Muscle of leg (tissue), 3 donors: ENCODE measurements at regions not wholly inside any gene's neighbourhood (a gene's known extent, or its start where the extent isn't known, plus 50 kb on each side); places are given as distances from the start of the nearest gene placed in this dataset.
"Not testable (repeated sequence)": the region's sequence is repeated elsewhere in the genome, so short reads cannot be mapped to it uniquely, and the experiment has no call there.

ENCODE experiments used
- DNase-seq: peaks from one replicate; pipeline ENCODE4 v3.0.0; 2013
- H3K27ac ChIP-seq: one replicate; pipeline ENCODE4 v1.5.1; 2013; ENCODE audit warnings: mild to moderate bottlenecking, low read length, control low read depth
- H3K27me3 ChIP-seq: one replicate; pipeline ENCODE4 v1.6.1; 2013; ENCODE audit warnings: low read length; ENCODE audit not compliant: control insufficient read depth, insufficient read depth
- H3K36me3 ChIP-seq: one replicate; pipeline ENCODE4 v1.6.1; 2013; ENCODE audit warnings: low read length; ENCODE audit not compliant: control insufficient read depth, insufficient read depth
- H3K4me1 ChIP-seq: one replicate; pipeline ENCODE4 v1.6.1; 2013; ENCODE audit warnings: low read length; ENCODE audit not compliant: control insufficient read depth, insufficient read depth
- H3K4me3 ChIP-seq: one replicate; pipeline ENCODE4 v1.5.1; 2013; ENCODE audit warnings: low read length, control low read depth
- H3K9me3 ChIP-seq: replicated peaks from 2 replicates; pipeline ENCODE4 v1.6.1; 2013; ENCODE audit warnings: low read depth, low read length; ENCODE audit not compliant: control insufficient read depth
- WGBS: methylation state at CpG from one replicate; pipeline ENCODE4 v1.1.5; 2013; ENCODE audit warnings: missing lambda C conversion rate; ENCODE audit not compliant: insufficient coverage; 5-methylcytosine and 5-hydroxymethylcytosine counted together

GRCh38 chr1:232569554-232569921 lies 60.4 kb downstream of the SIPA1L2 start:
- not testable (repeated sequence) for H3K27ac ChIP-seq, H3K9me3 ChIP-seq, H3K36me3 ChIP-seq, H3K4me1 ChIP-seq, H3K4me3 ChIP-seq, H3K27me3 ChIP-seq, DNase-seq
- WGBS = 100% methylated on average over 3 of the region's 11 CpGs

DNA sequence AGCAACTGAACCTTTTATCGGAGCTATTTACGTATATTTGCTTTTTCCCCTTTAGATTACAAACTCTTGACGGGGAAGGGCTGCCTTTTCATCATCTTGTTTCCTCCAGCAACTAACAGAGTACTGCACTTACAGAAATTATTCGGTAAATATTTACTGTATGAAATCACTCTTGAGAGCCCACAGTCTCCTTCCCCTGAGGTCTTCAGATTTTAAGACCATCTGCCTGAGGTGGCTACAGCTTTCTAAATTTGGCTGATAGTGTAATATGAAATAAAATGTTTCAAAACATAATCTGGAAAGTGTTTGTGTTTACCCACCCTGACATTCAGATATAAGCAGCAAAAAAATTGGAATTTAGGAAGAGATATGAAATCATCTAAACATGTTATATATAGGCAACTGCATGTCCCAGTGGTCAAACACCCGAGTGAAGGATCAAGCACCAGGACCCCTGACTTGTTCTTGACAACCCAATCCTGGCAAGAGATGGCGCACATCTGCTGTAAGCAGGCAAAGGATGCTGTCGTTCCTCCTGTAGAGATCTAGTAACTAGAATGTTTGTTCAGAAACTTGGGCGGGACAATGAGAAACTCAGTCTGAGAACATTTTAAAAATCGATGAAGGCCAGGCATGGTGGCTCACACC lies 60.9 kb downstream of the SIPA1L2 start:
- no peaks in the 10 kb centered on the region for H3K27me3 ChIP-seq
- no peak for DNase-seq
- H3K36me3 ChIP-seq = no peaks in the 10 kb centered on the region
- H3K4me1 ChIP-seq = peaks cover 8% of the 10 kb centered on the region
- 91% methylated on average over 5 of the region's 9 CpGs for WGBS
- no peak overlapping the region for H3K4me3 ChIP-seq
- no peak overlapping the region for H3K27ac ChIP-seq
- no peaks in the 10 kb centered on the region for H3K9me3 ChIP-seq

- Histone ChIP-seq H3K27ac (no peak overlapping the region), H3K36me3 (no peaks in the 10 kb centered on the region), H3K9me3 (no peaks in the 10 kb centered on the region), H3K27me3 (no peaks in the 10 kb centered on the region), H3K4me3 (no peak overlapping the region), H3K4me1 (peaks cover 8% of the 10 kb centered on the region)
- DNase-seq = peak; percentile 52
- 82% methylated on average over 2 of the region's 2 CpGs for WGBS
Measured at GRCh38 chr1:232568331-232568852, 61.5 kb downstream of the SIPA1L2 start.

GRCh38 chr1:232566093-232566492 lies 63.8 kb downstream of the SIPA1L2 start:
- Histone ChIP-seq H3K4me3 (no peak overlapping the region), H3K4me1 (peaks cover 8% of the 10 kb centered on the region), H3K9me3 (no peaks in the 10 kb centered on the region), H3K36me3 (no peaks in the 10 kb centered on the region), H3K27ac (no peak overlapping the region), H3K27me3 (no peaks in the 10 kb centered on the region)
- no CpG with 5 or more reads among the region's 1 CpG for WGBS
- no peak for DNase-seq

GRCh38 chr1:232562855-232563510 lies 67.0 kb downstream of the SIPA1L2 start:
- Histone ChIP-seq H3K27ac (no peak overlapping the region), H3K36me3 (no peaks in the 10 kb centered on the region), H3K27me3 (no peaks in the 10 kb centered on the region), H3K4me3 (no peak overlapping the region), H3K4me1 (peaks cover under 1% of the 10 kb centered on the region), H3K9me3 (no peaks in the 10 kb centered on the region)
- no peak for DNase-seq
- WGBS = no CpG with 5 or more reads among the region's 3 CpGs

DNA sequence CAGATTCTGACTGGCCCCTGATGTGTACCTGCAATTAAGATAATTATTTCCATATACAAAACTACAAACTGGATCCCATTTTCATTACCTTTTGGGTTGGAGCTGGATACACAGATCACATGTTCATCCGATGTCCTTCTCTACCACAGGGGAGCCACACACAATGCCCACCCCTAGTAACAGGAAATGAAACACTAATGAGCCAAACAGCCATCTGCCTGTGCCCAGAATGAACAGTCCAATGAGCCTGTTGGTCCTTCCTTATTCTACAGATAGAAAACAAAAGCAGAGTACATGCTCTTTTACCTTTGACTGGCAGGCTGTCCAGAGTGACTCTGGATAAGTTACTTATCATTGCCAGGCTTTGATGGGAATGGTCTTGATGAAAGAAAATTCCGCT lies 68.6 kb downstream of the SIPA1L2 start:
- Histone ChIP-seq H3K4me3 (no peak overlapping the region), H3K27ac (no peak overlapping the region), H3K4me1 (no peaks in the 10 kb centered on the region), H3K36me3 (no peaks in the 10 kb centered on the region), H3K9me3 (no peaks in the 10 kb centered on the region), H3K27me3 (no peaks in the 10 kb centered on the region)
- WGBS = no CpG with 5 or more reads among the region's 2 CpGs
- no peak for DNase-seq

DNA sequence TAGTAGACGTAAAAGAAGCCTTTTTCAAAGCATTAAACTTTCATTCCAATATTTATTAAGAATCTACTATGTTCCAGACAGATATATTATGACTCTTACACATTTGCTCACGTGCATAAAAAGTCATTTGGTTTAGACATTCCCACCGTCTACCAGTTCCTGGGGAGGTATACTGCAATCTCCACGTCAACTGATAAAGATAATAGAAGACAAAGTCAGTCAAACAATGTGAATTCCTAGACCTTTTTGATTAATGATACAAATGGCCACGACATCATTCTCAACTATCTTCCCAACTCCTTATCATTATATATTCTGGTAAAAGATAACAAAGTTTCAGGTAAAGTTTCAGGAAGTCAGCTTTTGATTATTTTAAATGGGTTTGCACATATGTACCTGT lies 69.0 kb downstream of the SIPA1L2 start:
- H3K4me3 ChIP-seq = no peak overlapping the region
- WGBS = no CpG with 5 or more reads among the region's 5 CpGs
- H3K9me3 ChIP-seq = no peaks in the 10 kb centered on the region
- no peaks in the 10 kb centered on the region for H3K27me3 ChIP-seq
- peaks cover 2% of the 10 kb centered on the region for H3K4me1 ChIP-seq
- no peaks in the 10 kb centered on the region for H3K36me3 ChIP-seq
- no peak overlapping the region for H3K27ac ChIP-seq
- no peak for DNase-seq

DNA sequence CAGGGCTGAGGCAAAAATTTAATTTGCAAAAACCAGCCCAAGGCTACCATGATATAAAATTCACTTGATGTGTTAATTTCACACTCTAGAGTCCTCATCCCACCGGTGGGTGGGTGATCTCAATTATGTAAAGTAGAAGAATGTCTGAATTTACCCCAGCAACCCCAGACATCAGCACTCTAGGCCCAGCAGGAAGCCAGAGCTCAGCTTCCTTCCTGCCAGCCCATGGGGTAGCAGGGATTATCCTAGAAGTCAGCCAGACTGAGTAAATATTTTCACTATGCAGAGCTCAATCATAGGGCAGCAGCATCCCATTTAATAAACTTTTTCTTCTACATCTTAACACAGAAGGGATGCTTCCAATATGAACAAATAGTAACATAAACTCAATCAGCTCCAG lies 71.0 kb downstream of the SIPA1L2 start:
- H3K4me3 ChIP-seq = no peak overlapping the region

DNA sequence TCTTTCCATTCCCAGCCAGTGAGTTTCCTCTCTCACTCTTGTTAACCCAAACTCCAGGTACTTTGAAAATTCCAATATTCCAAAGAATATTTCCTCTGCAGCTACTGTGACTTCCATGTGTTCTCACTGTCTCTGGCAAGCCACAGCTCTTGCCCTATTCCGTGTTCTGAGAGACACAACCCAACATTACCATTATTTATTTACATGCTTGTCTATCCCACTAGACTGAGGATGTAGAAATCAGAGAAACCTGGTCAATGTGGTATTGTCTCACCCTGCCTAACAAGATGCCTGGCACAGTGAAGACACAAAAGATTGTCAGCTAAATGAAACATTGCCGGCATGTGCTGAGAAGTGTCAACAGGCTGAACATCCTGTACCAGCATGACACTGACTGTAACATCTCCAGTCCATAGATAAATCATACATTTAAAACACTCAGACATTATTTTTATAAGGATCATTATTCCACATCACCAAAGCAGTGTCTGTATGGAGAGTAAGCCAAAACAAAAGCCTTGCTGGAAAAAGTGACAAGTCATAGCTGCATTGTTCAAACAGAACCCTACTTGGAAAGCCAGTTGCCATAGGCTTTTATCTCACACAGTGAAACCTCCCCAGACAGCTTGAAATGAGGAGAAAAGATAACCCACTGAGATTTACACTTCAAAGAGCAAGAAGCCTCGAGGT lies 72.3 kb downstream of the SIPA1L2 start:
- no peaks in the 10 kb centered on the region for H3K9me3 ChIP-seq
- no peak overlapping the region for H3K27ac ChIP-seq
- peaks cover 18% of the 10 kb centered on the region for H3K4me1 ChIP-seq
- no peak for DNase-seq
- H3K27me3 ChIP-seq = no peaks in the 10 kb centered on the region
- no peaks in the 10 kb centered on the region for H3K36me3 ChIP-seq
- no peak overlapping the region for H3K4me3 ChIP-seq
- no CpG with 5 or more reads among the region's 3 CpGs for WGBS

More for the DNA sequence above, 71.0 kb downstream of the SIPA1L2 start:
- DNase-seq = no peak
- Histone ChIP-seq H3K9me3 (no peaks in the 10 kb centered on the region), H3K36me3 (no peaks in the 10 kb centered on the region), H3K4me1 (peaks cover 9% of the 10 kb centered on the region), H3K27me3 (no peaks in the 10 kb centered on the region), H3K27ac (no peak overlapping the region)
- WGBS = no CpG with 5 or more reads among the region's 1 CpG

- no peaks in the 10 kb centered on the region for H3K9me3 ChIP-seq
- no peaks in the 10 kb centered on the region for H3K36me3 ChIP-seq
- no peaks in the 10 kb centered on the region for H3K27me3 ChIP-seq
- DNase-seq = no peak
- H3K4me3 ChIP-seq = no peak overlapping the region
- peaks cover 19% of the 10 kb centered on the region for H3K4me1 ChIP-seq
- H3K27ac ChIP-seq = no peak overlapping the region
- 87% methylated on average over 3 of the region's 7 CpGs for WGBS
Measured at GRCh38 chr1:232557096-232557495, 72.8 kb downstream of the SIPA1L2 start.
